GM21528 (cell line): ENCODE measurements at regions not wholly inside any gene's neighbourhood (a gene's known extent, or its start where the extent isn't known, plus 50 kb on each side); places are given as distances from the start of the nearest gene placed in this dataset.
A peak's percentile ranks its signal among the peaks of the same experiment; 100 is the strongest.
"Not testable (repeated sequence)": the region's sequence is repeated elsewhere in the genome, so short reads cannot be mapped to it uniquely, and the experiment has no call there.

Source experiments
- ATAC-seq: cut with Tn5 transposase; IDR thresholded peaks from one replicate; pipeline ENCODE4 v1.9.1; 2021; ENCODE audit warnings: mild to moderate bottlenecking, moderate library complexity; ENCODE audit not compliant: unreplicated experiment, low FRiP score

- ATAC-seq, result no peak
Measured at GRCh38 chr1:241447031-241447644, 72.4 kb downstream of the FH start.

GRCh38 chr1:241444836-241445235, 74.7 kb downstream of the FH start:
- no peak for ATAC-seq

DNA sequence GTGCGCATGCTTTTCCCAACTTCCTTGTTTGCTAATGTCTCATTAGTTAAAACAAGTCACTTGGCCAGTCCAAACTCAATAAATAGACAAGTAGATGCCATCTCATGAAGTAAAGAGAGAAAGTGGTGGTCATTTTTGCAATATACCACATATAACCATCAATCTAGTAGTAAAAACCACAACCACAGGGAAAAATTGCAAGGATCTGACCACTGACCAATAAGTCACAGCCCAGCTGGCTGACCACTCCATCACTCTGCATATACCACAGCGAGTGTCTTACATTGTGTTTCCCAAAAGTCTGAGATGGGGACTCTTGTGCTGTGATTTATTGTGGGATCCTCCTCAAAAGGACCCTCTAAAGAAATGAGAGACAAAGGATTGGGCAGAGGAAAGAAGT, 76.0 kb downstream of the FH start:
- no peak for ATAC-seq

DNA sequence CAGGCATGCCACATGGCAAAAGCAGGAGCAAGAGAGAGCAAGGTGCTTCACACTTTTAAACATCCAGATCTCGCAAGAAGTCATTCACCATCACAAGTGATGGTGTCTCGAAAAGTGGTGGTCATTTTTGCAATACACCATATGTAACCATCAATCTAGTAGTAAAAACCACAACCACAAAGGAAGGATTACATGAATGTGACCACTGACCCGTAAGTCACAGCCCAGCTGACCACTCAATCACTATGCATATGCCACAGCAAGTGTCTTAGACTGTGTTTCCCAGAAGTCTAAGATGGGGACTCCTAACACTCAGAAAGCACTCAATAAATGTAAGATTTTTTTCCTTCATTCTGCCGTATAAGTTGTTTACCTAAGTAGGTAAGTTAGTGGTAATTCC, 76.9 kb downstream of the FH start:
- ATAC-seq, result no peak

DNA sequence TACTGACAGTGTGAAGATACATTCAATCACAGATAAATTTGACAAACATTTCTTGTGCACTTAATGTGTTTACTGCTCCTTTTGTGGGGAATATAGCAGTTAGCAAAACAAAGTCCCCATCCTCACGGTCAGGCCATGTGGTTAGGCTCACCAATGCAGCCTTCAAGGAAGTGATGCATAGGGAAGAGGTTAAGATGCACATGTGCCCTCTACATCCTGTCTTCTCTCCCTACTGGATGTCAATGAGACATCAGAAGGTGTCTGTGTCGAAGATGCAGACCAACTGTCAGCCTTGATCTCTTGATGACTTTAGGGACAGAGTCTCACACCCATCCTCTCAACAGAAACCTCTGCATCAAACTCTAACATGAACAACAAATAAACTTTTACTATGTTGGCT, 78.7 kb downstream of the FH start:
- no peak for ATAC-seq

- ATAC-seq, result not testable (repeated sequence)
Measured at GRCh38 chr1:241438686-241439085, 80.9 kb downstream of the FH start.

GRCh38 chr1:241432241-241432640, 75.2 kb upstream of the RGS7 start:
- no peak for ATAC-seq

DNA sequence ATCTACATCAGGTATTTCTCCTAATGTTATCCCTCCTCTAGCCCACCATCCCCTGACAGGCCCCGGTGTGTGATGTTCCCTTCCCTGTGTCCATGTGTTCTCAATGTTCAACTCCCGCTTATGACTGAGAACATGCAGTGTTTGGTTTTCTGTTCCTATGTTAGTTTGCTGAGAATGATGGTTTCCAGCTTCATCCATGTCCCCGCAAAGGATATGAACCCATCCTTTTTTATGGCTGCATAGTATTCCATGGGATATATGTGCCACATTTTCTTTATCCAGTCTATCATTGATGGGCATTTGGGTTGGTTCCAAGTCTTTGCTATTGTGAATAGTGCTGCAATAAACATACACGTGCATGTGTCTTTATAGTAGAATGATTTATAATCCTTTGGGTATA, 68.1 kb upstream of the RGS7 start:
- not testable (repeated sequence) for ATAC-seq

- ATAC-seq, result peak; percentile 17
Measured at GRCh38 chr1:241424480-241424971, 67.5 kb upstream of the RGS7 start.

- peak; percentile 85 for ATAC-seq
Measured at GRCh38 chr1:241423541-241424479, 66.8 kb upstream of the RGS7 start.

DNA sequence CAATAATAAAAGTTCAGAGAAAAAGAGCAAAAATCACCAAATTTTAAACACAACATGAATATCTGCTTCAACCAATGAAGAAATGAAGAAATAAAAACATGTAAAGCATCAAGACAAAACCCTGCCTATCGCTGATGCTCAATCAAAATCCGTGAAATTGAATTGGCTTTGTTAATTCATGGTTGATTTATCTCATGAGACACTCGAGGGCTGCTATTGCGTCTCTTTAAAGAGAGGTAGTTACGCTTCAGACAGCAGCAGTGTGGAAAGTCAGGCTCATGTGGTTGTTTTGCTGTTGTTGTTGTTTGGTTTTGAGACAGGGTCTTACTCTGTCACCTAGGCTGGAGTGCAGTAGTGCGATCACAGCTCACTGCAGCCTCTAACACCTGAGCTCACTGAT, 65.5 kb upstream of the RGS7 start:
- no peak for ATAC-seq

DNA sequence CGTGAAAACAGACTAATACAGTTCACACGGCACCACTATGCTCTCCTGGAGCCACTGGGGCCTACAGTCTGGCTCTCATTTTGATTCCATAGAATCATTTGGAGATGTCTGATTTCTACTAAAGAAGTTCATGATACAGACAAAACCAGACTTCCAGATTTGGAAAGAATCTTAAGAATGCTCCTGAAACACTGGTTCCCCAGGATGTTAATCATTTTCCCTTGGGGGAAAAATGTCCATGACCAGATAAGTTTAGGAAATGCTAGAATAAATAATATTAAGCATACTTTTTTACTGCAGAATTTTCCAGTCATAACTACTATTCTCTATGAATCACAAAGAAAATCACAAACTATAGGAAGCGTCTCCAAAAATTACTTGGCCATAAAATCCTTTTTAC, 63.0 kb upstream of the RGS7 start:
- ATAC-seq, result no peak

DNA sequence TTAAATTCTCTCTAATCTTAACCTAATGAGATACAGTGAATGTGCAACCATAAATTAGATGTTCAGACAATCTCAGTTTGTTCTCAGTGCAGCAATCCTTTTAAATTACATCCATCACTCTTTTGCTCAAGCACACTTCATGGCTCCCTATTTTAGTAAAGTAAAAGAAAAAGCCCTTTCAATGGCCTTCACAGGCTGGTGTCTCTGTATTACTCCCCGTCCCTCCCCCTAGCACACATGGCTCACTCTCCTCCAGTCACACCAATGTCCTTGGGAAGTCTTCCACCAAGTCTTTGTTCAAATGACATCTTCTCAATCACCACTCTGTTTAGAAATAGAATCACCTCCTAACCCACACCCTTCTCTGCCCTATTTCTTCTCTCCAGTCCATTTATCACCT, 60.3 kb upstream of the RGS7 start:
- ATAC-seq, result no peak

DNA sequence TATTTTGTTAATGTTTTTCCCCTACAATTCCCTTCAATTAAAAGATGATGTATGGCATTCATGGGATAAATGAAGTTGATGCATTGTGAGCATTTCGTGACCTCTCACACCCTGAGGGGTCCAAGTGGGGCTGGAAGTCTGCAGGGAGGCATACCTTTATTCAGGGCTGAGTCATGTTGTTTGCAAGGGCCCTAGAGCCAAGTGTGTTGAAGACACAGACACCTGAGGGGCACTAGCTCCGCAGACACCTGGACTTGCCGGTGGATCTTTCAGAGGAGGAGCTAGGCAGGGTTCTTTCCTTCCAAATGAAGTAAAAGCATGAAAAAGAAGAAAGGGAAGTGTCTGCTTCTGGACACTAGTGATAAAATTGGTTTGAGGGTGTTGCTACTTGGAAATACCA, 57.0 kb upstream of the RGS7 start:
- ATAC-seq, result no peak

- ATAC-seq, result no peak
Measured at GRCh38 chr1:241413386-241413785, 56.4 kb upstream of the RGS7 start.

GRCh38 chr1:241412646-241413045, 55.6 kb upstream of the RGS7 start:
- no peak for ATAC-seq

GRCh38 chr1:241411776-241412338, 54.9 kb upstream of the RGS7 start:
- ATAC-seq, result no peak

DNA sequence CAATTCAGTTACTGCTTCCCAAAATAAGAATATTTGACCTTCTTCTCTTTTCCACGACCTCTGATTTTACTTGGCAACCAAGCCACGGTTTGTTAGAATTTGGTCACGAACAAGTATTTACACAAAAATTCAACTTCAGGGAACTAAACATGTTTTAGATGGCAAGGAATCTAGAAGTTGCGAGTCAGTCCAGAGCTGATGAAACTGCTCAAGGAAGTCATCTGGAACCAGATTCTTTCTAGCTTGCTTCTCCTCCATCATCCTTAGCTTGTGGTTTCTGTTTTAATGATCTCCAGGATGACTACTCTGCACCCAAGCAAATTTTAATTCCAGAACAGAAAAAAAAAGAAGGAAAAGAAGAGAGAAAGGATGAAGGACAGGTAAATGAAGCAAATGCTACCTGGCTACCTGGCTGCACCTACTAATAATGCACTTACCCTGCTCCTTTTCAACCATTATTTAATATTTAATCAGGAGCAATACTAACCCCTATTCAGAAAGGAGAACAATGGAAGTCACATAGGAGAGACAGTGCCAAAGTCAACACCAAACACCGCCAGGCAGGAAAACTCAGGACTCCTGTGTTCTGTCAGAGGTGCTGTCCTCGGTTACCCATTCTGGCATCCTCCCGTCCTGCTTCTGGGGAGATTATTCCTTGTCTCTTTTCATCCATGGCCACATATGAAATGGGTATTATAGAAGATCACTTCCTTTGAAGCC, 54.2 kb upstream of the RGS7 start:
- no peak for ATAC-seq

- ATAC-seq, result no peak
Measured at GRCh38 chr1:241408170-241408569, 51.2 kb upstream of the RGS7 start.
